ENCODE measurements at regions not wholly inside any gene's neighbourhood (a gene's known extent, or its start where the extent isn't known, plus 50 kb on each side); places are given as distances from the start of the nearest gene placed in this dataset.

GRCh38 chr6:84466511-84466910, 239.1 kb upstream of the CEP162 start:
- no peak for TF ChIP-seq POLR2A (IDR thresholded peaks at IDR 0.05)
- TF ChIP-seq, protein P1, sequence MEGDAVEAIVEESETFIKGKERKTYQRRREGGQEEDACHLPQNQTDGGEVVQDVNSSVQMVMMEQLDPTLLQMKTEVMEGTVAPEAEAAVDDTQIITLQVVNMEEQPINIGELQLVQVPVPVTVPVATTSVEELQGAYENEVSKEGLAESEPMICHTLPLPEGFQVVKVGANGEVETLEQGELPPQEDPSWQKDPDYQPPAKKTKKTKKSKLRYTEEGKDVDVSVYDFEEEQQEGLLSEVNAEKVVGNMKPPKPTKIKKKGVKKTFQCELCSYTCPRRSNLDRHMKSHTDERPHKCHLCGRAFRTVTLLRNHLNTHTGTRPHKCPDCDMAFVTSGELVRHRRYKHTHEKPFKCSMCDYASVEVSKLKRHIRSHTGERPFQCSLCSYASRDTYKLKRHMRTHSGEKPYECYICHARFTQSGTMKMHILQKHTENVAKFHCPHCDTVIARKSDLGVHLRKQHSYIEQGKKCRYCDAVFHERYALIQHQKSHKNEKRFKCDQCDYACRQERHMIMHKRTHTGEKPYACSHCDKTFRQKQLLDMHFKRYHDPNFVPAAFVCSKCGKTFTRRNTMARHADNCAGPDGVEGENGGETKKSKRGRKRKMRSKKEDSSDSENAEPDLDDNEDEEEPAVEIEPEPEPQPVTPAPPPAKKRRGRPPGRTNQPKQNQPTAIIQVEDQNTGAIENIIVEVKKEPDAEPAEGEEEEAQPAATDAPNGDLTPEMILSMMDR (IDR thresholded peaks at IDR 0.05) = no peak

Measured in gastroesophageal sphincter (tissue), 3 donors.